T-helper 1 cell treated with Interleukin-12 subunit alpha and Interleukin-12 subunit beta and Interleukin-4 antibody, amounts not matched to agents 30 ng/mL and 1 ng/mL, for 36 hours (primary cell): ENCODE measurements at regions not wholly inside any gene's neighbourhood (a gene's known extent, or its start where the extent isn't known, plus 50 kb on each side); places are given as distances from the start of the nearest gene placed in this dataset.

Experiments used
- intact Hi-C: fragments of 100-400 bp; cut with micrococcal nuclease; formaldehyde crosslinking; loops from one replicate; pipeline ENCODE4 v1.15.1; 2024

GRCh38 chr2:118294063-118294462 is 205.8 kb downstream of the INSIG2 start:
- intact Hi-C loops: no loop called here

GRCh38 chr2:118292991-118293390 is 204.7 kb downstream of the INSIG2 start:
- intact Hi-C loops: no loop called here

DNA sequence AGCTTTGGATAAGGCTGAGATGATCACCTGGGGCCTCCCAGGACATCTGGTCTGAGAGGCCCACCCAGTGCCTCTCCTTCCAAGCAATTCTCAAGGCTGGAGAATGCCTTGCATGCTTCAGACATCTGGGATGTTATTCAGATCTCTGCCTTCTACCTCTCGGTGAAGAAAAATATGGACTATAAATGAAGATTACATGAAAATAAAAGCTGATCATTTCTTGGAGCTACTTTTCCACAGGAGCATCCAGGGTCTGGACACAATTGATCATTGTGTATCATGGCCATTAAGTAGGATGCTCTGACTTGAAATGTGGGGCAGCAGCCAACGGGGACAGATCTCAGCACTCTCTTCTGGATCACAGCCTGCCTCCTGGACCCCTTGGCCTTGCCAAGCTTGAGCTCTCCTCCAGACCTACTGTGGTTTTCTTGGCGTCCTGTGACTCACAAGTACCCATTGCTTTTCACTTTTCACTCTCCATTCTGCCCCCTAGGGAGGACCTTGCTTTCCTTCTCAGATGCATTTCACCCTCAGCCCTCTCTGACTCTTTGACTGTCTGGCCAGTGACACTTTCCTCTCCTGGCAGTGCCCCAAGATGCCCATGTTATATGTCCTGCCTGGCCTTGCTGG is 203.1 kb downstream of the INSIG2 start:
- intact Hi-C loops: no loop called here

- intact Hi-C loops: no loop called here
Observed at GRCh38 chr2:118290411-118291250, 202.4 kb downstream of the INSIG2 start.

DNA sequence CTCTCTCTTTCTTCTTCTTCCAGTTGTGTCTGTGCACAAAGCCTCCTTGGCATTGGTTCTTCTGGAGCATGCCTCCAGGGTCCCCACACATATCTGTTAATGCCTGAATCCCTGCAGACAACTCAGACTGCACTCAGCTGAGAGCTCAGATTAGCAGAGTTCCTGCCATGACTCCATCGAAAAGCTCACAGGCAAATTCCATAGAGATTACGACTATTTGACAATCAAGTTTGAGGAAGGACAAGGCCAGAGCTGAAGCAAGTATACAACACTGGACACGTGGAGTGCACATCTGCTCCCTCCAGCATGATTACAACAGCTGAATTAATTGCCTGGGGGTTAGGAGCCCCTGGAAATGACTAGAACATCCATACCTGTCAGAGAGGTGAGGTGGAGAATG is 190.7 kb downstream of the INSIG2 start:
- intact Hi-C loops: no loop called here

- intact Hi-C loops: no loop called here
Observed at GRCh38 chr2:118278046-118278445, 189.8 kb downstream of the INSIG2 start.

- intact Hi-C loops: no loop called here
Observed at GRCh38 chr2:118274841-118275510, 186.7 kb downstream of the INSIG2 start.

- intact Hi-C loops: no loop called here
Observed at GRCh38 chr2:118272391-118272790, 184.1 kb downstream of the INSIG2 start.

DNA sequence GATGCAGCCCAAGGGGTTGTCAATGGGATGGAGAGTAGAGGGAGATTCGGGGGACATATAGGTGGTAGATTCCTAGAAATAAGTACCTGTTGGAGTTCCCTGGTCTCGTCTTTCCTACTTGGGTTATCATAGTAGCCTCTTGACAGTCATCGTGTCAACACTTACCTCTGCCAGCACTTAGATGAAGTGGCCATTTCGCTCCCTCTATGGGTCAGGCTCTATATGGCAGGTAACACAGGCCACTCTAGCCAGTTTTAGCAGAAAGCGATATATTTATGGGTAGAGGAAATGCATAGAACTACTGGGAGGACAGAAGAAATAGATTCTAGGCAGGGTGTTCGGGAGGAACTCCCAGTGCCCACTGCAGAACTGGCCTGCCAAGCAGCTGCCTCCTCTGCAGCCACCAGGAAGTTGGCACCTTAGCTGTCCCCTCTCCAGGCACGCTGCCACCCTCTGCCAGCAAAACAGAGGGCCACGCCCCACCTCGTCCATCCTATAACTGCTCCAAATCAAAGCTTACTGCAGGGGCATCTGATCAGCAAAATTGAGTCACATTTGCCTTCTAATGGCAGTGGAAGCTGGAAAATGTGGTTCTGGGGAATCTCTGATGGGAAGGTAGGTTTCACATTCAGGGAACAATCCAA is 181.3 kb downstream of the INSIG2 start:
- intact Hi-C loops: no loop called here

GRCh38 chr2:118268268-118268667 is 180.0 kb downstream of the INSIG2 start:
- intact Hi-C loops: no loop called here

DNA sequence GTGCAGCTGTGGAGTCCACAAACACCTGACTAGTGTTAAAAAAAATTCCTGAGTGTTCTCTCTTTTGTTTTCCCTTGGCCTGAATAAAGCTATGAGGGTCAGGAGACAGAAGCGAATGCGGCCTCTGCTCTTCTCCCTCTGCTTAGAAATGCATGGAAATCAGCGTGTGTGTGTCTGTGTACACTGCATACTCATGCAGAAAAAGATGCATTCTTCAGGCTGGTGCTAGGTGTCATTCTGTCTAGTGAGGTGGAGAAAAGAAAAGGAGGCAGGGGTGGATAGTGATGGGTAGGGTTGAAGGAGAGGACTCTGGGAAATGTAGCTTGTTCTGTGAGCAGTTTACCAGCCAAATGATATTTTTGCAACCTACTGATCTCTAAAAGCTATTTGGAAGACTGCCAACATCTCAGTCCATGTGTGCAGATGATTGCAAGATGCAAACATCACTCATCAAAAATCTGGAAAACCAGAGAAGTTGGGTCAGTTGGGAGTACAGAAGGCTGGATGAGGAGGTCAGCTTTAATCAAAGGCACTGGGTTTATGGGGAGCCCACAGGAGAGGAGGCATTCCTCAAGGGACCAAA is 177.7 kb downstream of the INSIG2 start:
- intact Hi-C loops: no loop called here

GRCh38 chr2:118264232-118264990 is 176.1 kb downstream of the INSIG2 start:
- intact Hi-C loops: no loop called here

DNA sequence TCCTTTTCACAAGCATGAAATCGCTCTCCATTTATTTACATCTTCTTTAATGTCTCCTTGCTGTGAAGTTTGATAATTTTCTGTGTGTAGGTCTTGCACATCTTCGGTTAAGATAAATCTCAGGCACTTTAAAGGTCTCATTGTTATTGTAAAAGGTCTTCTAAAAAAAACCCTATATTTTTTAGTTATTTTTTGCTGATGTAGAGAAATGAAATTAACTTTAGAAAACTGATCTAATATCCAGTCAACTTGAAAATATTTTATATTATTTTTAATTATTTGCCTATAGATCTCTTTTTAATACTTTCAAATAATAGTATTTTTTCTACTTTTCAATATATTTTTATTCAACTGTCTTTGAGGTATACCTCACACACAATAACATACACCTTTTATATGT is 169.4 kb downstream of the INSIG2 start:
- intact Hi-C loops: no loop called here

DNA sequence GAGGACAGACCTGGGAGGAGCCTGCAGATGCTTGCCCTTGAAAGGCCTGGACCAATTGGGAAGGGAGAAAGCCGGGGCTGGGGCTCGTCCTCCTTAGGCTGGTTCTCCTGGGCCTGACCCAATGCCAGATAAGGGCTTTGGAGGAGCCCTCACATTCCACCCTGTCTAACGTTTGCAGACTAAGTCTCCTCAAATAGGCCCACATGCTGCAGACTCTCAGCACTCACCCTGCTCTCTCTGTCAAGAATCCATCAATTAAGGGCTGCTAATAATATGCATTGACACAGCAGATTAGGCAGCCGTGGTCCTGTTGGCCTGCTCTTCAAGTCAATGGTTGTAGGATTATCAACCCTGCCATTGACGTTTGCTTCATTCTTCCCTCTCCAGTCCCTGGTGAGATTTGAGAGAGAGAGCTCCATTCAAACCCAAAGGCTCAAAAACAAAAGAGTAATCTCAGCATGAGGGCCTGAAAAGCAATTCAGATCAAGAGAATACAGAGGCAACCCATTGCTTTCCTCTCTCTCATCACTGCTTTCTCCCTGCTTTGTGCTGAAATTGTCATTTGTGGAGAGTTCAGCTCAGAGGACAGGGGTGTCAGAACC is 167.6 kb downstream of the INSIG2 start:
- intact Hi-C loops: no loop called here

DNA sequence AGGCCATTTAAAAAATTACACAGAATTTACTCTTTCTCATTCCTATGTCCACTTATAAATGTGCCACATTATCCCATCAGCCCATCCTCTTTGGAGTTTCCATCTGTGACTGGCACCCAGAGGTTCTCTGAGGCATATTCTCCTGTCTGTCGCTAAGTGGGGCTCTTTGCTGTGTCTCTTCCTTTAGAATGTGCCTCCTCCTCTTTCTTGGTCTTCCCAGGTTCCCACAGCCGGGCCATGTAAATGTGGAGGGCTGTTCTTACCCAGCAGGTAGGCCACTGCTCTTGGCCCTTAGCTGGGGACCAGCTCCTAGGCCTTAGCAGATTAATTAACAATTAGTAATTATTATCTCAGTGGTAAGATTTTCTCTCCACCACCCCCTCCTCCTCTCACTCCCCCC is 167.0 kb downstream of the INSIG2 start:
- intact Hi-C loops: no loop called here

- intact Hi-C loops: no loop called here
Observed at GRCh38 chr2:118254116-118254515, 165.8 kb downstream of the INSIG2 start.

DNA sequence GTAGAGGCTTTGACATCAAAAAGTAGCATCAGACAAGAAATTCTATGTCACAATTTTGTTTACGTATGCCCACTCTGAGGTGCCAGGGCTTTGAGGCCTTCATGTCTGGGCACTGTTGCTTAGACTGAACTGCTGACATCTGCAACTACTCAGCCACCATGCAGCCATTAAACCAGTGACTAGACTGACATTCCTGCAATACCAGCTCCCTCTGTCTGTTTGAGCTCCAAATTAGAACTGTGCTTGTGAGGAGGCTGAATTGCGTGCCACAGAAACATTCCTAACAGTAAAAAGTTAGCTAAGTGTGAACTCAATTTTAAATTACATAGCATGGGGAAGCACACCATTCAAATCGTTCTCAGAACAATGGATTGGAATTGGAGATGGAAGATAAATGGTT is 163.2 kb downstream of the INSIG2 start:
- intact Hi-C loops: no loop called here

- intact Hi-C loops: no loop called here
Observed at GRCh38 chr2:118250463-118250862, 162.2 kb downstream of the INSIG2 start.

DNA sequence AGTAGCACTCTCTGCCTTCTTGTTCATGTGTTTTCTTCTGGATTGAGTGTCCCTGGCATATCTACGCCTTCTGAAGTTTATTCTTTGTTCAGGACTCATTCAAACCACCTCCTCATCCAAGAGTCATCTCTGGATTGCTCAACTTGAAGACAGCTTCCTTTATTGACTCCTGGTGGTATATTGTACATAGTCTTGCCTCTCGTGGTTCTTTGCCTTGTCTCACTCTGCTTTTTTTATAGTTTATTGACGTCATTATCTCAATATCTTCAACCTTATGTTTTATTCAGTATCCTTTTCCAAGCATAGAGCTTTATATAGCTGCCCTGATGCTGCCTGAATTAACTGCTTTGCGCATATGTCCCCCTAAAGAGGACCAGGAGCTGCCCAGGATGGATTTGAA is 161.7 kb downstream of the INSIG2 start:
- intact Hi-C loops: no loop called here

DNA sequence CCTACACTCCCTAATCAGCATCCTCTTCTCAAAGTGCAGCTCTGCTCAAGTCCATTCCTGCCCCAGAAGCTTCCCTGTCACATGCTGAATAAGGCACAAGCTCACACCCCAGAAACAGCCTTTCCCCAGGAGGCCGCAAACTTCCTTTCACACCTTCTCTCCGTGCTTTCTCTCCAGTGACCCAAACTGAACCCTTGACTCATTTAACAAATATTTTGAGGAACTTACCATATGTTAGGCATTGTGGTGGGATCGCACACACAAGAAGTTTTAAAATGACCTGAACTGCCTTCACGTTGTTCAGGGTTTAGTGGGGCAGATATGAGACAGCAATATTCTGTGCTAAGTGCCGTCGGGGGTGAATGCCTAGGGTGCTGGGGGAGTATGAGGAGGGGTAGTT is 161.3 kb downstream of the INSIG2 start:
- intact Hi-C loops: no loop called here
